ENCODE measurements at regions not wholly inside any gene's neighbourhood (a gene's known extent, or its start where the extent isn't known, plus 50 kb on each side); places are given as distances from the start of the nearest gene placed in this dataset.

DNA sequence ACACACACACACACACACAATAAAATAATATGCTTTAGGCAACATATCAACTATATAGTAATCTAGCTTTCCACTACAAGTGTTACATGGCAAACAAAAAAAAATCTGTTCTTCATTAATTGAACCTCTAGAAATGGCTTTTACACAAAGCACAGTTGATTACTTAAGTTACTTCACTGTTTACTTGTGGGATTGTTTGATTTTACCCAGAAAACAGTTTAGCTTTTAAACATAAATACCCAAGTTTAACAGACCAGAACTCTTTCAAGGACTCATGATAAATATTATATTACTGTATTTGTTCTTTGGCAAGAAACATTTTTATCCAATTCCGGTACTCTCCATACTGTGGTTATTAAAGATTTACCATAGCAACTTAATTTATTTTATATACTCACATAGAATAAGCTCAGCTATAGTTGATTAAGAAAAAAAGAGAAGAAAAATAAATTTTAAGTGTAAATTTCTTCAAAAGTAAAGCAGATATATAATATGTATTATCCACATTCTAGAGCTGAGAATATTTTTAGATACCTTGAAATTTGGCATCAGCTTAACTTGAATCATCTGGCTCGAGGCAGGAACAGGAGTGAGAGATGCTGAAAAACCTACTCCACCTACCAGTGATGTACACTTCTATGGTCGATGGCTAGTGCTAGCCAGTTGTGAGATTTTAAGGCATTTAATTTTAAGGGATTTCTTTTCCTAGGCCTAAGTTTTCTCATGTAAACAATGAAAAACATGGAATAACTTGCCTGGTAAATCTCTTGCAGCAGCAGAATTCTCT, 126.0 kb downstream of the BTG1 start:
- TF ChIP-seq CTCF (IDR thresholded peaks at IDR 0.05) (no peak), POLR2AphosphoS5 (IDR thresholded peaks at IDR 0.05) (no peak), POLR2A (IDR thresholded peaks at IDR 0.05) (no peak), EP300 (IDR thresholded peaks at IDR 0.05) (no peak)

All from sigmoid colon (tissue), 4 donors.